IMR-90 (cell line): ENCODE measurements at regions not wholly inside any gene's neighbourhood (a gene's known extent, or its start where the extent isn't known, plus 50 kb on each side); places are given as distances from the start of the nearest gene placed in this dataset.

ENCODE experiments used
- ATAC-seq: fragments of 200-7000 bp; cut with Tn5 transposase; 2 replicates; pipeline ENCODE4 v1.9.1; 2020; ENCODE audit warnings: low read depth, mild to moderate bottlenecking, moderate library complexity
- BruUV-seq: library from RNA; stranded (reverse); fragments of 400-500 nt; replicated peaks from 2 replicates; lab custom pipeline; 2021; lab: Mats Ljungman, UMichigan
- CTCF ChIA-PET: fragments of 300-600 bp; formaldehyde crosslinking; extraction: SDS; loops from one replicate; lab custom pipeline; 2021; ENCODE audit warnings: antibody characterized with exemption; lab: Yijun Ruan, JAX
- POLR2A ChIA-PET: fragments of 300-600 bp; sonication (Branson Sonifier 250); formaldehyde crosslinking; loops from one replicate; lab custom pipeline; 2022; ENCODE audit warnings: antibody characterized with exemption; ENCODE audit not compliant: unreplicated experiment; lab: Charles Lee
- DNase-seq: peaks from one replicate; pipeline ENCODE4 v3.0.0; 2013
- H2AFZ ChIP-seq: replicated peaks from 2 replicates; pipeline ENCODE3; 2013; ENCODE audit warnings: low read length, mild to moderate bottlenecking; ENCODE audit not compliant: poor library complexity
- H2AK5ac ChIP-seq: 2 replicates; pipeline ENCODE4 v1.6.1; 2013; ENCODE audit warnings: low read depth, low read length, inconsistent platforms
- H2AK9ac ChIP-seq: replicated peaks from 2 replicates; pipeline ENCODE3; 2013; ENCODE audit warnings: mild to moderate bottlenecking, low read depth, low read length, moderate library complexity; ENCODE audit not compliant: poor library complexity
- H2BK120ac ChIP-seq: 2 replicates; pipeline ENCODE4 v1.6.1; 2013; ENCODE audit warnings: low read depth, low read length, inconsistent platforms
- H2BK15ac ChIP-seq: 3 replicates; pipeline ENCODE4 v1.6.1; 2013; ENCODE audit warnings: low read depth, low read length, inconsistent platforms
- H2BK20ac ChIP-seq: 2 replicates; pipeline ENCODE4 v1.6.1; 2013; ENCODE audit warnings: low read depth, mild to moderate bottlenecking, inconsistent platforms, low read length, moderate library complexity
- H2BK5ac ChIP-seq: 2 replicates; pipeline ENCODE4 v1.6.1; 2013; ENCODE audit warnings: mild to moderate bottlenecking, low read depth, low read length, inconsistent platforms; ENCODE audit not compliant: poor library complexity, severe bottlenecking
- H3K14ac ChIP-seq: replicated peaks from 2 replicates; pipeline ENCODE4 v1.6.1; 2013; ENCODE audit warnings: low read depth, low read length, inconsistent platforms
- H3K18ac ChIP-seq: 2 replicates; pipeline ENCODE4 v1.6.1; 2013; ENCODE audit warnings: low read depth, low read length, control low read depth
- H3K23ac ChIP-seq: 2 replicates; pipeline ENCODE4 v1.6.1; 2013; ENCODE audit warnings: low read depth, low read length, inconsistent platforms
- H3K27ac ChIP-seq: 2 replicates; pipeline ENCODE4 v1.5.1; 2013; ENCODE audit warnings: mild to moderate bottlenecking, control low read depth, low read length; ENCODE audit not compliant: insufficient read depth
- H3K27me3 ChIP-seq: 2 replicates; pipeline ENCODE4 v1.6.1; 2013; ENCODE audit warnings: low read length; ENCODE audit not compliant: control insufficient read depth, insufficient read depth
- H3K36me3 ChIP-seq: 2 replicates; pipeline ENCODE4 v1.6.1; 2013; ENCODE audit warnings: low read length, mixed read lengths; ENCODE audit not compliant: control insufficient read depth, insufficient read depth
- H3K4ac ChIP-seq: 2 replicates; pipeline ENCODE4 v1.6.1; 2013; ENCODE audit warnings: low read depth, low read length, inconsistent platforms
- H3K4me1 ChIP-seq: 2 replicates; pipeline ENCODE4 v1.6.1; 2013; ENCODE audit warnings: low read length, mixed read lengths; ENCODE audit not compliant: control insufficient read depth, insufficient read depth
- H3K4me2 ChIP-seq: 2 replicates; pipeline ENCODE4 v1.6.1; 2013; ENCODE audit warnings: low read depth, mild to moderate bottlenecking, control low read depth, low read length, moderate library complexity
- H3K4me3 ChIP-seq: 2 replicates; pipeline ENCODE4 v1.5.1; 2013; ENCODE audit warnings: low read depth, mild to moderate bottlenecking, control low read depth, low read length, moderate library complexity; ENCODE audit not compliant: insufficient read depth
- H3K56ac ChIP-seq: 2 replicates; pipeline ENCODE4 v1.6.1; 2013; ENCODE audit warnings: low read length, inconsistent platforms; ENCODE audit not compliant: insufficient read depth; ENCODE audit errors: extremely low read depth
- H3K79me1 ChIP-seq, 2 experiments: 2 replicates each; pipeline ENCODE4 v1.6.1; 2013; ENCODE audit warnings: low read length in 2 of 2, inconsistent platforms in 1 of 2, low read depth in 1 of 2
- H3K9ac ChIP-seq: 2 replicates; pipeline ENCODE4 v1.6.1; 2013; ENCODE audit warnings: low read depth, low read length, control low read depth
- H3K9me1 ChIP-seq: 2 replicates; pipeline ENCODE4 v1.6.1; 2013; ENCODE audit warnings: low read length, inconsistent platforms; ENCODE audit not compliant: insufficient read depth
- H3K9me3 ChIP-seq: 2 replicates; pipeline ENCODE4 v1.6.1; 2013; ENCODE audit warnings: low read length; ENCODE audit not compliant: control insufficient read depth, insufficient read depth
- H4K20me1 ChIP-seq: 2 replicates; pipeline ENCODE4 v1.6.1; 2013; ENCODE audit warnings: low read length, inconsistent platforms; ENCODE audit not compliant: insufficient read depth
- H4K5ac ChIP-seq: 2 replicates; pipeline ENCODE4 v1.6.1; 2013; ENCODE audit warnings: mild to moderate bottlenecking, low read depth, low read length, control low read depth
- H4K8ac ChIP-seq, 2 experiments: 2 replicates each; pipeline ENCODE4 v1.6.1; 2013; ENCODE audit warnings: low read depth in 2 of 2, low read length in 2 of 2, control low read depth in 1 of 2, inconsistent platforms in 1 of 2
- H4K91ac ChIP-seq: 2 replicates; pipeline ENCODE4 v1.6.1; 2013; ENCODE audit warnings: low read depth, low read length, inconsistent platforms; ENCODE audit not compliant: insufficient read depth
- BHLHE40 ChIP-seq: fragments of 150-350 bp; IDR thresholded peaks from 2 replicates; pipeline ENCODE4 v1.6.1; 2016; ENCODE audit warnings: mild to moderate bottlenecking, low read depth, low read length
- FOS ChIP-seq: fragments of 150-350 bp; IDR thresholded peaks from 2 replicates; pipeline ENCODE4 v1.6.1; 2016; ENCODE audit warnings: low read depth, low read length
- MAFK ChIP-seq: IDR thresholded peaks from 2 replicates; pipeline ENCODE4 v1.6.1; 2012; ENCODE audit warnings: low read depth, low read length, improper control_type of control experiment
- RAD21 ChIP-seq: IDR thresholded peaks from 2 replicates; pipeline ENCODE4 v1.6.1; 2012; ENCODE audit warnings: low read length, improper control_type of control experiment
- WGBS, 2 experiments: methylation state at CpG; one replicate each; pipeline versions ENCODE4 v1.1.5 to v1.1.7; 2013; ENCODE audit warnings: missing lambda C conversion rate in 2 of 2; ENCODE audit not compliant: insufficient read length in 1 of 2; ENCODE audit errors: extremely low coverage in 2 of 2; 5-methylcytosine and 5-hydroxymethylcytosine counted together
- dilution Hi-C: fragments of 300-500 bp; cut with HindIII; formaldehyde crosslinking; loops from one replicate; pipeline ENCODE4 v1.14.3; 2018; ENCODE audit warnings: low sequenced_read_pairs; ENCODE audit not compliant: unreplicated experiment
- in situ Hi-C: fragments of 300-500 bp; cut with MboI; formaldehyde crosslinking; loops from 3 replicates; pipeline ENCODE4 v1.14.3; 2019; ENCODE audit warnings: low sequenced_read_pairs, inconsistent platforms, mixed read lengths
- intact Hi-C: fragments of 100-400 bp; cut with micrococcal nuclease; formaldehyde crosslinking; loops from 2 replicates; pipeline ENCODE4 v1.10.0; 2022

DNA sequence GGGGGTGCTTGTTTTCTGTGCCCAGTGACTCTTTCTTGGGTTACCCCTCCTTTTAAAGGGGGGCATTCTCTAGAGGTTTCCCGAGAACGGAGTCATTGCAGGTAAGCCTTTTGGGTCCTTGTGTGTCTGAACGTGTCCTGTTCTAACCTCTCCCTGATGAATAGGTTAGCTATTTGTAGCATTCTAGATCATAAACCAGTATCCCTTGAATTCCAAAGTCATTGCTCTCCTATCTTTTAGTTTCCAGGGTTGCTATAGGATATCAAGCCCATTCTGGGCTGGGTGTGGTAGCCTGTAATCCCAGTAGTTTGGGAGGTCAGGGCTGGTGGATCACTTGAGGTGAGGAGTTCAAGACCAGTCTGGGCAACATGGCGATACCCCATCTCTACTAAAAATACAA lies 65.9 kb upstream of the YWHAQ start:
- ChIA-PET CTCF (no interaction called here), POLR2A (no interaction called here)
- Histone ChIP-seq H4K91ac (no peak overlapping the region), H3K56ac (no peak overlapping the region), H2BK120ac (no peak overlapping the region), H2BK20ac (no peak overlapping the region), H3K9me1 (peaks cover 3% of the 10 kb centered on the region; the same call in 1 of the 2 replicates), H3K18ac (no peak overlapping the region), H4K20me1 (no peaks in the 10 kb centered on the region), H3K79me1 (no peaks in the 10 kb centered on the region), H4K5ac (no peak overlapping the region), H2BK5ac (no peak overlapping the region), H2BK15ac (no peak overlapping the region), H4K8ac (no peak overlapping the region), H3K9ac (no peak overlapping the region), H3K36me3 (no peaks in the 10 kb centered on the region), H3K4me2 (no peak overlapping the region), H3K9me3 (no peaks in the 10 kb centered on the region), H3K27ac (no peak overlapping the region), H2AK9ac (no peak overlapping the region), H3K4me1 (peaks cover 3% of the 10 kb centered on the region), H3K4me3 (no peak overlapping the region), H3K4ac (no peak overlapping the region), H3K23ac (no peak overlapping the region), H3K27me3 (peaks cover 5% of the 10 kb centered on the region; the same call in 1 of the 2 replicates), H2AFZ (no peak overlapping the region), H2AK5ac (no peak overlapping the region), H3K14ac (no peak overlapping the region)
- no TSS peak for BruUV-seq
- TF ChIP-seq BHLHE40 (no peak), FOS (no peak), MAFK (no peak), RAD21 (no peak)
- intact Hi-C loops (no loop called here), dilution Hi-C loops (no loop called here), in situ Hi-C loops (no loop called here)
- no peak for ATAC-seq
- DNase-seq = no peak
- WGBS, 2 experiments = no CpG with 5 or more reads among the region's 4 CpGs
